Skin of body (tissue), 1 donor: ENCODE measurements at regions not wholly inside any gene's neighbourhood (a gene's known extent, or its start where the extent isn't known, plus 50 kb on each side); places are given as distances from the start of the nearest gene placed in this dataset.
A peak's percentile ranks its signal among the peaks of the same experiment; 100 is the strongest.
"Not testable (repeated sequence)": the region's sequence is repeated elsewhere in the genome, so short reads cannot be mapped to it uniquely, and the experiment has no call there.

Experiments used
- DNase-seq: peaks from one replicate; lab custom pipeline; 2025; lab: John Stamatoyannopoulos, UW

DNA sequence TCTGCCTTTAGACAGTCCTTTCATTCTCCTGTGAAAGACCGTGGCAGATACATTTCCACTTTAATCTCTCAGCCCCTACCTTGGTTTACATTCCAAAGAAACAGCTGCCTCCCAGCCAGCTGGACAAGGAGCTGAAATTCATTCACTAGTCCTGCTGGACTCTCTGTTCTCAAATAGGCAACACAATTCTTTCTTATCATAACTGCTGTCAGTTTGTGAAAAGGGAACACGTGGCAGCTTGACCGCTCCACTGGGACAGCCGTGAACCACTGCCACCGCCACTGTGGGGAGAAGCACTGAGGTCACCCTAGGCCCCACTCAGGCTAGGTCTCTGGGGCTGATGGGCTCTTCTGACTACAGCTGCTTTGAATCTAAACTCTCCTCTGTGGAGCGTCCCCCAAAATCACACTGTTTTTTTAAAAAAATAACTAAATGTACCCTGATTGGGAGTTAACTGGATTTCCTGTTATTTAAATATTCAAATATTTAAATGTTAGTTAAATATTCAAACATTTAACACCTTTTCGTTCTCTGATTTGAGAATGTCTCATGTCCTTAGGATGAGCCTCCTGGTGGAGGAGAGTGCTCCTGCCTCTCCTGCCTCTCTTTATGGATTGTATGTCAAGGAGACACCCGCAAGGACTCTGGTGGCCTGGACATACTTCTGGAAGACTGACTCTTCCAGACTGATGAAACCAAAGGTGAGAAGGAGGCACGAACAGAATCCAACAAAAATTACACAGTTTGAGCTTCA lies 120.1 kb downstream of the BOD1 start:
- no peak for DNase-seq

DNA sequence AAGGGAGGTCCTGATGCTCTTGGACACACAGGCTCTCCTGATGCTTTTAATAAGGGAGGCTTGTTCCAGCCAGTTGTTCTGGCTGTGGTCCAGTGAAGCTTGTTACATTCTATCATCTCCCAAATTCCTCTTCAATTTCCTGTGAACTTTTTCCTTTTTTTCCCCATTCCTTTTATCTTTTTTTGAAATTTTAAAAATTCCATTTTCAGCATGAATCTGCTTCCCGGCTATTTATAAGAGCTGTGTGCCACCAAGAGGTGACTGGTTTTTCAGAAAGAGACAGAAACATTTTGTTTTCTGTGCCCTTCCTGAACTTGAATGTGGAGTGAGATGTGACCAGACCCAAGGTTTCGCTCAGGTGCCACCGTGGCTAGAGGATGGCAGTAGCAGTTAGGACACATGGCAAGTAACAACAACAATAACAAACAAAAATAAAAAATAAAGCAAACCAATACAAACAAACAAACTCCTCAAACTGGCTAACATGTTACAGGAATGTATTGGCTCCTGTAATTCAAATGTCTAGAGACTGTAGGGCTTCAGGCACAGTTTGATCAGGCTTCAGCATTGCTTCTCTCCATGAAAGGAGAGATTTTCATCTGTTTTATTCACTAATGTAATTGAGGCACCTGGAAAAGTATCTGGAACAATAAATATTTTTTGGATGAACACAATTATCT lies 121.1 kb downstream of the BOD1 start:
- peak; percentile 61 for DNase-seq

- no peak for DNase-seq
Observed at GRCh38 chr5:173494446-173494845, 122.0 kb downstream of the BOD1 start.

DNA sequence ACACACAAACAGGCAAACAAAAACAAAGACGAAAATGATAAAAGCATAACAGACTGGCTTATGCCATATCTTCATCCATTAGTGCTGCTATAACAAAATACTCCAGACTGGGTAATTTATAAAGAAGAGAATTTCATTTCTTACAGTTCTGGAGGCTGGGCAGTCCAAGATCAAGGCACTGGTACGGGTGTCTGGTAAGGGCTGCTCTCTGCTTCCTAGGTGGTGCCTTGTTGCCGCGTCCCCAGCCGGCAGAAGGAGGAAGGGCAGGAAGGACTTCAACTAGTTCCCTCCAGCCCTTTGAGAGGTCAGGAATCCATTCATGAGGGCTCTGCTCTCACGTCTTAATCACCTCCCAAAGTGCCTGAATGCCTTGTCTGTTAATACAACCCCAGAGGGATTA lies 122.6 kb downstream of the BOD1 start:
- DNase-seq: no peak

DNA sequence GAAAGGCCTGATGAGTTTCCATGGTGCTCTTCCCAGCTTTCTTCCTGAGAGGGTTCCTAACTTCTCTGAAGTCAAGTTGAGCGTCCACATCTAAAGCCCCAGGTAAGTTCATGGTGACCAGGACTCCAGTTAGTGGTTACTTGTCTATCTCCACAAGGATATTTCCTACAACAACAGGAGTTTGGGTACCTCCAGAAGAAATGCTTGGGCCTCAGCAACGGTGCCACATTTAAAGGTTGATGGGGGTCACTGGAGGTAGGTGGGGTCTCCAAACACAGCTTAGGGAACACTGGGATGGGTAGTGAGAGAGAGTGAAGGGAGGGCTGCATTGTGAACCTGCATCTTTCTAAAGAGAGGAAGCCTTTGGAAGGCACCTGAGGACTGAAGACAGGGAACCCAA lies 123.4 kb downstream of the BOD1 start:
- DNase-seq: no peak

DNA sequence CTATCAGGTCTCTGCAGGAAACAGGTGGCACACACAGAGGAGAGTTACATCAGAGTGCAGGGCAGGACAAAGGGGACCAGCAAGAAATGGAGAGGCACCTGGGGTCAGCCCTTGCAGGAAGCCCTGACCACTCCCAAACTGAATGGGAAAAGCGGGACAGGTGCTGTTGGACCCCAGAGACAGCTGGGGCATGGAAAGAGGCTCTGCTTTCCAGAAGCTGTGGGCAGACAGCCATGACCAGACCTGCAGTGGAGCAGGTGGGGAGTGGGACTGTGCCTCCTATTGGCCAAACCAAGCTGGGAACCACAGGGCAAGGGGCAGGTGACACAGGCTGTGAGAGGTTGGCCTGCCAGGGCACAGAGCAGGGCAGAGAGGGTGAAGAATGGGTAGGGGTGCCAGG lies 125.8 kb downstream of the BOD1 start:
- no peak for DNase-seq

- DNase-seq: no peak
Observed at GRCh38 chr5:173488144-173488543, 128.3 kb downstream of the BOD1 start.

DNA sequence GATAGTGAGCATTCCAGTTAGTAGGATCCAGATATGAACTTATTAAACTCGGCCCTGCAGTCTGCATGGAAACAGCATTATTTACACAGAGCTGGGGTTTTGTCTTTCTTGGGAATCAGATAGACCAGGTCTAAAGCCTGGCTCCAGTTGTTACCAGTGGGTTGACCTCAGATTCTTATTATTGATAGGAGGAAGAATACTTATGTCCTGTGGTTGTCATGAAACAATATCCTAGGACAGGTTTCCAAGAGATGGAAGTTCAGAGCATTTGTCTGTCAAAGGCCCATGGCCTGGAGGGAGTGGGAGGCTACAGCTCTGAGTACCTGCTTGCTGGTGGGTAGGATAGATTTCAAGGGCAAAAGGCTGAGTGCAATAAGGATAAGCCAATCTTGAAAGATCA lies 129.2 kb downstream of the BOD1 start:
- DNase-seq: no peak

- no peak for DNase-seq
Observed at GRCh38 chr5:173486355-173487225, 129.9 kb downstream of the BOD1 start.

- DNase-seq: no peak
Observed at GRCh38 chr5:173484569-173484968, 131.9 kb downstream of the BOD1 start.

GRCh38 chr5:173483599-173483998 lies 132.9 kb downstream of the BOD1 start:
- not testable (repeated sequence) for DNase-seq

- DNase-seq: no peak
Observed at GRCh38 chr5:173483160-173483559, 133.3 kb downstream of the BOD1 start.

GRCh38 chr5:173481821-173482220 lies 134.6 kb downstream of the BOD1 start:
- DNase-seq: no peak

DNA sequence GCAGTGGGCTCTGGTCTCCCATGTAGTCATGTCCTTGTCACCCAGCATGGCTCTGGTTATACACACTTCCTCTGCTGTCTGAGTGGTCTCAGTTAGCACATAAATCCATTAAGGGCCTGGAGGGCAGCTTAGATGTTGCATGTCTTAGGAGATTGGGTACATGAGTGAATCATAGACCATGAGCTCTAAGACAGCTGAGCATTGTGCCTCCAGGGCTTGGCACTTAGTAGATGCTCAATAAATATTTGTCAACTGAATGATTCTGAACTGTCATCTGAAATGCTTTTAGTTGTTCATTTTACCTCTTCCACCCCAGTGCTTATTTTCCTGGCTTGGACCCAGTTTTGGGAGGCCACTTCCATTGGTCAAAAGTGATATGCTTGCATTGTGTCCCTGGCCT lies 135.6 kb downstream of the BOD1 start:
- DNase-seq: no peak

DNA sequence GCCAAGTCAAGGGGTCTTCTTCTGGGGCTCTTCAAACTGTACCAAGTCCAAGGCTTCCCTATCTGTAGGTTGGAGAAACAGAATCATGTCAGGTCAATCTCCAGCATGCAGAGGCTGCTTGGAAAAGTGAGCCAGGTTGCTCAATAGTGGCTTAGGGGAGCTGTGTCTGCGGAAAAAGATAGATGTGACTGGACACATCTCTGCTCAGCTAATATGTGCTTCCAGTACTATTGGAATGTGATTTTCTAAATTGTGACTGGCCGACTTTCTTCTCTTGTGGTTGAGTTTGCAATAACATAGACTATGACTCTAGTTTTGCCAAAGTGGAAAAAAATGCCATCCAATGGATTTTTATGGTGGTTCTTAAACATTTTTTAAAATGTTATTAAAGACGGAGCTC lies 136.7 kb downstream of the BOD1 start:
- DNase-seq: no peak

DNA sequence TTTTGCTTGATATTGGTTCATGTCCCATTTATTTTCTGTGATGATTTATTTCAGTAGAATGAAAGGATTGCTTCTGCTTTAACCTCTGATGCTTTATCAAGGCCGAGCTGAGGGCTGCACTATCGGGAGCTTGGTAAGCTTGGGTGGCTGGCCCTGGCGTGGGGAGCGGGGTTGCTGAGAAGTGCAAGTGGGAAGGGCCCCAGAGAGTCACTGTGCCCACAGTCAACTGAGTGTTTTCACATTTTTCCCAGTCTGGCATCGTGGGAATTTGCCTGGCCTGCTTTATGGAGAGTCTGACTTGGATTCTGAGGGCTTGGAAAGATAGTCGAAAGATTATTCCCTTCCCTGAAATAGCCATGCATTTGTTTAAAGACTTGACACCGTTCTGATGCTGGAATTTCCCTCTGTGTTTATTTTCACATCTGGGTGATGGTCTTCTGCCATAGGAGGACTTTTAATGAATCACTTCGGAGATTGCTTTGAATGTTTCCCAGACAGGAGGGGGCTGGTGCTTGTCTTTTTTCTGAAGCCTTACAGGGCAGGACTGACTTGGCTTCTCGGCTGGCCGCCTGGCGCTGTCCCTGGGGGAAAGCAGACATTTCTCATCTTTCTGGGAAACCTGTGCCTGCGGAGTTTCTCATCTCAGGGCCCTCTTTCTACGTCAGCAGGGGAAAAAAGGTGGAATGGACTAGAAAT lies 139.0 kb downstream of the BOD1 start:
- no peak for DNase-seq

- no peak for DNase-seq
Observed at GRCh38 chr5:173475780-173476179, 140.7 kb downstream of the BOD1 start.

DNA sequence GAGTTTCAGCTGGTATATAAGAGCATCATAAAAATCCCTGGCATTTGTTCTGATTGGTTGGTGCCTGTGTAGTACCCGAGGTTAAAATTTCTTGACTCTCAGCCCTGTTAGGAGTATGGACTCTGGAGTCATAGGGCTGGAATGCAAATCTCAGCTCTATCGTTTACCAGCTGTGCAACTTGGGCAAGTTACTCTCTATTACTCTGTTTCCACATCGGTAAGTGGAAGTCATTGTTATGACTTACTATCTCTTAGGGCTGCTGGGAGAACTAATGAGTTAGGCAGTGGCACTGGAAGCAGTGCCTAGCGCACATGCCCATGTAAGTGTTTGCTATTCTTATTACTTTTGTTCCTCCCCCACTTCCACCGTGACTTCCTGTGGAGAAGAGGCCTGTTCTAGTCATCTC lies 141.6 kb downstream of the BOD1 start:
- no peak for DNase-seq

GRCh38 chr5:173473288-173473687 lies 143.2 kb downstream of the BOD1 start:
- DNase-seq: no peak

- DNase-seq: no peak
Observed at GRCh38 chr5:173472784-173473278, 143.6 kb downstream of the BOD1 start.

DNA sequence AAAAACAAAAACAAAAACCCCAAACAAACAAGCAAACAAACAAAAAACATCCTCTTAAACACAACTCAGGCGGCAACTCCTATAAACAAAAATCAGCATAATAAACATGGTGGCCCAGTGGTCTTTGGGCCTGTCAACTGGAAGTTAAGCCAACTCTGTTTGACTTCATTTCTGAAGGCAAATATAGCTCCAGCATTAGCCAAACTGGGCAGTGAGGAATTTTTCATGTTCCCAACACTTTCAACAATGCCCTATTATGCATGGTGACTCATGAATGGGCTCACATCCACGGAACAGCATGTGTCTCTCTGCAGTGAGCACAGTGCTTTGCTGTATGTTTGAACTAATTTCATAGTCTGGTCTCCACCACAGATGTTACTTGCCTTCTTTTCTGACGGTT lies 143.9 kb upstream of the STC2 start:
- peak; percentile 89 for DNase-seq
